Keratinocyte (primary cell): ENCODE measurements at regions not wholly inside any gene's neighbourhood (a gene's known extent, or its start where the extent isn't known, plus 50 kb on each side); places are given as distances from the start of the nearest gene placed in this dataset.

Experiments used
- DNase-seq: peaks from one replicate; pipeline ENCODE4 v3.0.0-alpha.2; 2011; ENCODE audit warnings: low read depth, missing footprints, low spot score
- FAIRE-seq: peaks from 2 replicates; lab custom pipeline; 2011; peaks lifted over from hg19 to GRCh38; lab: Jason Lieb, UNC
- H2AFZ ChIP-seq: 2 replicates; pipeline ENCODE4 v1.6.0; 2012; ENCODE audit warnings: low read length, control low read depth, inconsistent platforms; ENCODE audit not compliant: control insufficient read depth
- H3K27ac ChIP-seq: 2 replicates; pipeline ENCODE4 v1.5.1; 2011; ENCODE audit warnings: low read length; ENCODE audit not compliant: control insufficient read depth, insufficient read depth
- H3K27me3 ChIP-seq: 3 replicates; pipeline ENCODE4 v1.6.0; 2011; ENCODE audit warnings: low read length; ENCODE audit not compliant: control insufficient read depth, insufficient read depth; ENCODE audit errors: extremely low read depth
- H3K36me3 ChIP-seq, 2 experiments: 2 replicates in 1 of 2; 3 replicates in 1 of 2; pipeline ENCODE4 v1.5.1; 2011; ENCODE audit warnings: low read length in 2 of 2, mild to moderate bottlenecking in 1 of 2; ENCODE audit not compliant: control insufficient read depth in 2 of 2, insufficient read depth in 2 of 2; ENCODE audit errors: extremely low read depth in 1 of 2
- H3K4me1 ChIP-seq: 3 replicates; pipeline ENCODE4 v1.5.1; 2011; ENCODE audit warnings: low read length; ENCODE audit not compliant: control insufficient read depth, insufficient read depth; ENCODE audit errors: extremely low read depth
- H3K4me2 ChIP-seq: 3 replicates; pipeline ENCODE4 v1.6.0; 2011; ENCODE audit warnings: low read depth, low read length; ENCODE audit not compliant: control insufficient read depth, insufficient read depth; ENCODE audit errors: extremely low read depth
- H3K4me3 ChIP-seq, 3 experiments: fragments of 200-600 bp in 1 of 3; sonication (generic) in 1 of 3; 2 replicates in 2 of 3; 3 replicates in 1 of 3; pipeline ENCODE4 v1.5.1; 2011 to 2016; ENCODE audit warnings: low read length in 3 of 3, mild to moderate bottlenecking in 3 of 3, control low read depth in 2 of 3, inconsistent platforms in 1 of 3, low read depth in 1 of 3, mixed read lengths in 1 of 3, mixed run types in 1 of 3, moderate library complexity in 1 of 3; ENCODE audit not compliant: control insufficient read depth in 2 of 3, insufficient read depth in 2 of 3; ENCODE audit errors: extremely low read depth in 1 of 3
- H3K79me2 ChIP-seq: 2 replicates; pipeline ENCODE4 v1.6.0; 2012; ENCODE audit warnings: low read length; ENCODE audit not compliant: control insufficient read depth, insufficient read depth
- H3K9ac ChIP-seq: 3 replicates; pipeline ENCODE4 v1.6.0; 2011; ENCODE audit warnings: low read length; ENCODE audit not compliant: control insufficient read depth, insufficient read depth; ENCODE audit errors: extremely low read depth
- H3K9me1 ChIP-seq: 3 replicates; pipeline ENCODE4 v1.6.0; 2011; ENCODE audit warnings: low read length; ENCODE audit not compliant: control insufficient read depth, insufficient read depth; ENCODE audit errors: extremely low read depth
- H3K9me3 ChIP-seq: 2 replicates; pipeline ENCODE4 v1.5.1; 2012; ENCODE audit warnings: low read depth, low read length; ENCODE audit not compliant: control insufficient read depth
- H4K20me1 ChIP-seq: 3 replicates; pipeline ENCODE4 v1.6.0; 2011; ENCODE audit warnings: low read length; ENCODE audit not compliant: control insufficient read depth, insufficient read depth; ENCODE audit errors: extremely low read depth
- EZH2 ChIP-seq: IDR thresholded peaks from one replicate; pipeline ENCODE4 v1.6.1; 2012; ENCODE audit warnings: inconsistent platforms, mild to moderate bottlenecking, low read length, moderate library complexity
- dilution Hi-C: fragments of 300-500 bp; cut with MboI; formaldehyde crosslinking; loops from one replicate; pipeline ENCODE4 v1.7.0; 2020; ENCODE audit warnings: low sequenced_read_pairs; ENCODE audit not compliant: extremely low pct_ligation_motif_present
- TF ChIP-seq, protein P1 (sequence below), 3 experiments: IDR thresholded peaks in 1 of 3; conservative IDR thresholded peaks in 1 of 3; optimal IDR thresholded peaks in 1 of 3; 2 replicates in 2 of 3; 3 replicates in 1 of 3; pipeline versions ENCODE3 to v1.5.1; 2011; ENCODE audit warnings: low read length in 3 of 3, mild to moderate bottlenecking in 3 of 3, moderate library complexity in 2 of 3, control low read depth in 1 of 3, inconsistent platforms in 1 of 3; ENCODE audit not compliant: insufficient read depth in 2 of 3; ENCODE audit errors: extremely low read depth in 1 of 3

DNA sequence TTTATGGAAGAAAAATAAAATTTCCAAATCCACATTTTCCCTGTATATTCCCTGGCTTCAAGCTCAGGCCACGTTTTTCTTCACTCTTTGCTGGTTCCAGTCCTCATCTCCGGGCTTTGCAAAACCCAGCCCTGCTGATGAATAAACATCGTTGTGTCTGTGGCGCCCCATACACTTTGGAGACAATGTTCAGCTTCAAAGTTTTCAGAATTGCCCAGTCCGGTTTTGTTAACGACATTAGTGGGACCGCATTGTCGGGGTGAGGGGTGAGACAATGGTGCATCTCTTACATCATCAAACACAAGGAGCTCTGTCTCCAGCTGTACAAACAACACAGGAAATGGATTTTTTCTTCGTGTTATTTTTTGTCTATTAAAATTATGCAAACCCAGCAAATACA is 53.4 kb upstream of the HTATIP2 start:
- dilution Hi-C loops, result no loop called here
- Histone ChIP-seq H3K79me2 (no peaks in the 10 kb centered on the region), H3K9me1 (no peaks in the 10 kb centered on the region), H3K4me1 (no peaks in the 10 kb centered on the region), H3K4me3 (no peak overlapping the region), H3K27ac (no peak overlapping the region), H3K9me3 (no peaks in the 10 kb centered on the region), H4K20me1 (no peaks in the 10 kb centered on the region), H3K27me3 (no peaks in the 10 kb centered on the region), H3K9ac (no peak overlapping the region), H2AFZ (no peak overlapping the region), H3K4me2 (no peak overlapping the region), H3K36me3 (no peaks in the 10 kb centered on the region)
- DNase-seq, result no peak
- TF ChIP-seq, protein P1, sequence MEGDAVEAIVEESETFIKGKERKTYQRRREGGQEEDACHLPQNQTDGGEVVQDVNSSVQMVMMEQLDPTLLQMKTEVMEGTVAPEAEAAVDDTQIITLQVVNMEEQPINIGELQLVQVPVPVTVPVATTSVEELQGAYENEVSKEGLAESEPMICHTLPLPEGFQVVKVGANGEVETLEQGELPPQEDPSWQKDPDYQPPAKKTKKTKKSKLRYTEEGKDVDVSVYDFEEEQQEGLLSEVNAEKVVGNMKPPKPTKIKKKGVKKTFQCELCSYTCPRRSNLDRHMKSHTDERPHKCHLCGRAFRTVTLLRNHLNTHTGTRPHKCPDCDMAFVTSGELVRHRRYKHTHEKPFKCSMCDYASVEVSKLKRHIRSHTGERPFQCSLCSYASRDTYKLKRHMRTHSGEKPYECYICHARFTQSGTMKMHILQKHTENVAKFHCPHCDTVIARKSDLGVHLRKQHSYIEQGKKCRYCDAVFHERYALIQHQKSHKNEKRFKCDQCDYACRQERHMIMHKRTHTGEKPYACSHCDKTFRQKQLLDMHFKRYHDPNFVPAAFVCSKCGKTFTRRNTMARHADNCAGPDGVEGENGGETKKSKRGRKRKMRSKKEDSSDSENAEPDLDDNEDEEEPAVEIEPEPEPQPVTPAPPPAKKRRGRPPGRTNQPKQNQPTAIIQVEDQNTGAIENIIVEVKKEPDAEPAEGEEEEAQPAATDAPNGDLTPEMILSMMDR (optimal IDR thresholded peaks at IDR 0.05 in 1 of 3, IDR thresholded peaks at IDR 0.05 in 1 of 3, conservative IDR thresholded peaks at IDR 0.05 in 1 of 3; ENCODE audit: extremely low read depth in 1 of 3, insufficient read depth in 2 of 3, low read length in 3 of 3), result no peak
- no peak for TF ChIP-seq EZH2
- no peak for FAIRE-seq

DNA sequence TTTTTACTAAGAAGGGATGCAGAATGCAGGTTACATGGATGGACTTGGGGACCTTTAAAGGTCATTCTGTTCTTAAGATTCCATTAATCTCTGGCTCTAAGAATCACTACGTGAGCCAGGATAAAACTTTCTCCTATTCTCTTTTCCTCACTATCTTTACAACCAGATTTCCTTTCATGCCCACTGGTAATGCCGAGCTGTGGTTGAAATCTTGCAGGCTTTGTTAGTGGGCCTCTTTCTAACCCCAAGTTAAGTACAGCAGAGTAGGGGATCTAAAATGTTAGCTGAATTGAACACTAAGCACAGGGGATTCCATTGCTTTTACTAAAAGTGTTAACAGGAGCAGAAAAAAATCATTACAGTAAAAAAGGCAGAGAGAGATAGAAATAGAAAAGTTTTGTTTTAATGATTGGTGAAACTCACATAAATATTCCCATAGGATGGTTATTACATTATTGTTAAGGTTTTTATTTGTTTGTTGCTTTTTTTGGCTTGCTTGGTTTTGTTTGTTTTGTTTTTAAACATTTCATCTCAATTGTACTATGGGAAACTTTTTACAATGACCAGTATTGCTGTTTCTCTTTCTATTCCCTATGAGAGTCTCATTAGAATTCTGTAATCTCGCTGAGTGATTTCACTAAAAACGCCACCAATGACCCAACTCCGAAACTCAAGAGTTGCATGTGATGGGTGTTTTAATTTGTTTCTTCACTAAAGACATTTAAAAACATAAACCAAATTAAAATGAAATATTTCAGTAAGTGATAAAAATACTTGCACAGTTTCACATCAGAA is 54.1 kb upstream of the HTATIP2 start:
- dilution Hi-C loops, result no loop called here
- Histone ChIP-seq H3K27ac (no peak overlapping the region), H3K79me2 (no peaks in the 10 kb centered on the region), H3K9me1 (no peaks in the 10 kb centered on the region), H3K4me3 (no peak overlapping the region), H3K36me3 (no peaks in the 10 kb centered on the region), H3K4me2 (no peak overlapping the region), H2AFZ (no peak overlapping the region), H3K4me1 (no peaks in the 10 kb centered on the region), H4K20me1 (no peaks in the 10 kb centered on the region), H3K9ac (no peak overlapping the region), H3K27me3 (no peaks in the 10 kb centered on the region), H3K9me3 (no peaks in the 10 kb centered on the region)
- DNase-seq (no peak), FAIRE-seq (no peak)
- TF ChIP-seq, protein P1 (optimal IDR thresholded peaks at IDR 0.05 in 1 of 3, IDR thresholded peaks at IDR 0.05 in 1 of 3, conservative IDR thresholded peaks at IDR 0.05 in 1 of 3; ENCODE audit: extremely low read depth in 1 of 3, insufficient read depth in 2 of 3, low read length in 3 of 3), result no peak
- no peak for TF ChIP-seq EZH2
